ENCODE measurements at regions not wholly inside any gene's neighbourhood (a gene's known extent, or its start where the extent isn't known, plus 50 kb on each side); places are given as distances from the start of the nearest gene placed in this dataset.

GRCh38 chr2:15107137-15107536 lies 454.0 kb downstream of the NBAS start:
- DNase-seq, result no peak

DNA sequence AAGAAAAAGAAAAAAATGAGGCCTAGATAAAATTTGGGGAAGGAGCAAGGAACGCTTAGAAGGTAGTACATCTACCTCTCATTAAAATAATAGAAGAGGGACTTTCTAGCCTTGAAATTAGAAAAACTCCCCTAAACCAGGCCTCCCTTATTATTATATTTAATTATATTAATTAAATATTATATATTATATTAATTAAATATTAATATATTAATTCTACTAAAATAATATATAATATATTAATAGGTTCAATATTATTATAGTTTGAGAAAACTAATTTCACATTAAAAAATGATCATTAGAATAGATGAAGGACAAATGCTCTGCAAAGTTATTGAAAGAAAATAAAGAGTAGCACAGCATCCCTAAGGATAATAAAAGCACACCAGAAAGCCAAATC lies 449.4 kb downstream of the NBAS start:
- DNase-seq, result no peak

GRCh38 chr2:15112216-15112615 lies 448.9 kb downstream of the NBAS start:
- DNase-seq, result no peak

GRCh38 chr2:15115776-15116175 lies 445.4 kb downstream of the NBAS start:
- DNase-seq, result no peak

DNA sequence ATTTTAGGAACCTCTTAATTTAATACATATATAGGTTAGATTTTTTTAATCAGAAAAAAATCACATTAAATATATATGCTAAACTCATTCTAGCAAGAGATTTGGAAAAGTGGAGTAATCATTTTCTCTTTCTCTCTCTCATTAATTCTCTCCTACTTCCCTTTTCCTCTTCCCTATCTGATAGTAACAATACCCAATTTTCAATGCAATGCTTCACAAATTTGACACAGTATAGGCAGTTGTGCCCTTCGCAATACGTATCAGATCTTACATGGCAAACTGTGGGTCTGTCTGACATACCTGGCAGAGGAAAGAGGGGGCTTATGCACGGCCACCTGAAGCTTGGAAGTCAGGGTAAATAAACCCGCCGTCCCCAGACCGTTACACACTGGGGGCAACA lies 444.3 kb downstream of the NBAS start:
- no peak for DNase-seq
